Gastroesophageal sphincter (tissue), 3 donors: ENCODE measurements at regions not wholly inside any gene's neighbourhood (a gene's known extent, or its start where the extent isn't known, plus 50 kb on each side); places are given as distances from the start of the nearest gene placed in this dataset.

Experiments used
- CTCF ChIP-seq, 4 experiments: fragments of 200-600 bp in 2 of 4; fragments of 450-650 bp in 2 of 4; sonication (generic) in 1 of 4; IDR thresholded peaks; one replicate each; pipeline ENCODE4 v1.5.1; 2017 to 2019; ENCODE audit warnings: antibody characterized with exemption in 4 of 4, mild to moderate bottlenecking in 2 of 4, moderate library complexity in 2 of 4
- EP300 ChIP-seq: sonication (generic); formaldehyde crosslinking; IDR thresholded peaks from one replicate; pipeline ENCODE4 v1.6.1; 2017; ENCODE audit warnings: antibody characterized with exemption, mild to moderate bottlenecking
- POLR2A ChIP-seq, 2 donors: fragments of 450-650 bp; IDR thresholded peaks; one replicate each; pipeline ENCODE4 v1.6.1; 2017; ENCODE audit warnings: antibody characterized with exemption in 2 of 2, mild to moderate bottlenecking in 2 of 2, moderate library complexity in 1 of 2

- TF ChIP-seq CTCF (IDR thresholded peaks at IDR 0.05) = no peak
- TF ChIP-seq POLR2A (IDR thresholded peaks at IDR 0.05) = no peak
- no peak for TF ChIP-seq EP300
Measured at GRCh38 chr2:191598296-191598695, 79.6 kb upstream of the NABP1 start.
